Lower leg skin (tissue), 4 donors: ENCODE measurements at regions not wholly inside any gene's neighbourhood (a gene's known extent, or its start where the extent isn't known, plus 50 kb on each side); places are given as distances from the start of the nearest gene placed in this dataset.

Experiments used
- DNase-seq, 2 donors: peaks; one replicate each; pipeline ENCODE4 v3.0.0-alpha.2; 2019; ENCODE audit warnings: low spot score in 2 of 2
- H3K4me3 ChIP-seq: fragments of 200-600 bp; sonication (generic); 2 replicates; pipeline ENCODE4 v1.5.1; 2017; ENCODE audit warnings: mild to moderate bottlenecking, low read depth; ENCODE audit not compliant: poor library complexity, severe bottlenecking
- CTCF ChIP-seq, 3 donors: fragments of 450-650 bp; IDR thresholded peaks; one replicate each; pipeline ENCODE4 v1.5.1; 2016; ENCODE audit warnings: antibody characterized with exemption in 3 of 3, mild to moderate bottlenecking in 3 of 3, moderate library complexity in 2 of 3
- POLR2A ChIP-seq, 2 donors: fragments of 450-650 bp; IDR thresholded peaks; one replicate each; pipeline ENCODE4 v1.6.1; 2016 to 2017; ENCODE audit warnings: antibody characterized with exemption in 2 of 2, mild to moderate bottlenecking in 1 of 2, moderate library complexity in 1 of 2
- WGBS, 2 donors: methylation state at CpG; one replicate each; pipeline ENCODE4 v1.1.5; 2018; 5-methylcytosine and 5-hydroxymethylcytosine counted together
- intact Hi-C: fragments of 100-400 bp; cut with DNase I; formaldehyde crosslinking; loops from one replicate; pipeline ENCODE4 v1.15.0; 2023; ENCODE audit warnings: low total_unique reads

GRCh38 chr6:14742680-14743079 lies 503.2 kb upstream of the JARID2 start:
- no peak overlapping the region for H3K4me3 ChIP-seq
- TF ChIP-seq CTCF (IDR thresholded peaks at IDR 0.05) (no peak), POLR2A (IDR thresholded peaks at IDR 0.05) (no peak)
- peak in 1 of 2 donors; percentile 59 for DNase-seq
- WGBS, 2 donors, result 95 to 98% methylated on average over 5 of the region's 5 CpGs
- intact Hi-C loops, result no loop called here

- DNase-seq, result peak in 1 of 2 donors; percentile 28
- no peak for TF ChIP-seq CTCF (IDR thresholded peaks at IDR 0.05)
- no peak for TF ChIP-seq POLR2A (IDR thresholded peaks at IDR 0.05)
- H3K4me3 ChIP-seq, result no peak overlapping the region
- intact Hi-C loops, result no loop called here
- 49 to 61% methylated on average over 2 of the region's 2 CpGs for WGBS, 2 donors
Measured at GRCh38 chr6:14743144-14743473, 502.8 kb upstream of the JARID2 start.

DNA sequence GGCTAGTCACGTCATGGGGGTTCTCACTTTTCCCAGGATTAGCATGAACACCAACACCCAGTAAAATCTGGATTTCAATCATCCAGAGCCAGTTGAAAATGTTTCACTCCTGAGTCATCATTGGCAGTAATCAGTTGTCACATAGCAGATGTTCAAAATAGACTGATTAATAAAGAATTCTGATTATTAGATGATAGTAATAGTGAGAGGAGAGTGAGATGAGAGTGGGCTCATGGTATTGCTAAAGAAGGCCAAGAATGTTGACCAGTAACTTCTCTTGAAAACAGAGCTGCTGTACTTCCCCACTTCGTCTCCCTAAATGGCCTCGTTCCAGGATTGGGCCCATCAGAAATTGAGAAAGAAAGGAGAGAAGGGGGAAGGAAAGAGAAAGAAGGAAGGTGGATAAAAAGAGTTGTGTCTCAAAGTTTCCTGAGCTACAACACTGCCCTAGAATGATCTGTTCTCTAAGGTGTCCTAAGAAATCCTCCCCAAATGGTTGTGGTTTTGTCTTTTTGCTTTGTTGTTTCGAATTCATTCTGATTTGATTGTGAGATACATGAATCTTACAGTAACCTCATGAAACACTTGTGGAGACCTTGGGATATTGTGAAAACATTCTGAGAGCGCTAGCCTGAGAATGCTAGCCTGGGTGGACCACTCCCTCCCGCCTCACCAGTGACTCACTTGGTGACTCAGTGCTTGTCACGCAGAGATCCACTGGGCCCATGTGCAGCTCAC lies 502.2 kb upstream of the JARID2 start:
- WGBS, 2 donors, result 28 to 35% methylated on average over 7 of the region's 7 CpGs
- TF ChIP-seq CTCF (IDR thresholded peaks at IDR 0.05), result no peak
- no peak for TF ChIP-seq POLR2A (IDR thresholded peaks at IDR 0.05)
- H3K4me3 ChIP-seq, result no peak overlapping the region
- DNase-seq, result peak; percentile 87 to 95
- intact Hi-C loops, result no loop called here

- intact Hi-C loops, result no loop called here
- 63 to 67% methylated on average over 3 of the region's 3 CpGs for WGBS, 2 donors
- no peak overlapping the region for H3K4me3 ChIP-seq
- TF ChIP-seq CTCF (IDR thresholded peaks at IDR 0.05) (no peak), POLR2A (IDR thresholded peaks at IDR 0.05) (no peak)
- no peak for DNase-seq
Measured at GRCh38 chr6:14744212-14744556, 501.7 kb upstream of the JARID2 start.

DNA sequence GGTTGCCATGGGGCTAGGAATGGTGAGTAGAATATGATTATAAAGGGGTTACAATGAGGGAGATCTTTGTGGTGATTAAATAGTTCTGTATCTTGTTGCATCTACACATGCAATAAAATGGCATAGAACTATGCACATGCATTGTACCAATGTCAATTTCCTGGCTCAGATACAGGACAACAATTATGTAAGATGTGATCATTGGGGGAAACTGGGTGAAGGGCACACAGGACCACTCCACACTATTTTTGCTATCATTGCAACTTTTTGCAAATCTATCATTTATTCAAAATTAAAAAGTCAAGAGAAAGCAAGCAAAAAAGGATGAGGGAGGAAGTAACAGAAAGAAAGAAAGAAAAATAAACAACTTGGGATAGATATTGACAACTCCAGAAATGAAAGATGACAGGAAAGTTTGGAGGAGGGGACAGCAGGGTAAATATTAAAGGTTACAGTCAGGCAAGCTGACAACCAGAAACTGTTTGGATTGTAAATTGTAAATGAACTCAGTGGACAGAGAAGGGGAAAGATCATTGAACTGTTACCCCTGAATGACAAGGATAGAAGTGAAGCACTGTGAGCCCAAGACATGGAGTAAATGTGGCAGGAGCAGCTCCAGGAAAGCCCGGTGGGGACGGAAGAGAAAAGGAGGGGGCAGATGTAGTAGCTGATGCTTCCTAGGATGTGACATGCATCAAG lies 499.6 kb upstream of the JARID2 start:
- TF ChIP-seq POLR2A (IDR thresholded peaks at IDR 0.05) (no peak), CTCF (IDR thresholded peaks at IDR 0.05) (no peak)
- peak in 1 of 2 donors; percentile 18 for DNase-seq
- intact Hi-C loops, result no loop called here
- 91 to 97% methylated on average over 2 of the region's 2 CpGs for WGBS, 2 donors
- H3K4me3 ChIP-seq, result no peak overlapping the region
